ENCODE measurements at regions not wholly inside any gene's neighbourhood (a gene's known extent, or its start where the extent isn't known, plus 50 kb on each side); places are given as distances from the start of the nearest gene placed in this dataset.
A peak's percentile ranks its signal among the peaks of the same experiment; 100 is the strongest.

GRCh38 chr9:134216961-134217360 lies 52.6 kb upstream of the RNU6ATAC start:
- WGBS, 2 donors: 89 to 92% methylated on average over 7 to 10 of the region's 10 CpGs
- DNase-seq (no peak), ATAC-seq (ENCODE audit: low FRiP score in 2 of 2) (no peak)
- Histone ChIP-seq H3K36me3 (no peaks in the 10 kb centered on the region), H3K27ac (peak overlapping the region in 1 of 4 donors; percentile 76), H3K4me1 (peaks cover 10 to 21% (median 11%) of the 10 kb centered on the region in 4 donors), H3K9me3 (peaks cover 0 to 7% (median 3%) of the 10 kb centered on the region in 4 donors), H3K4me3 (no peak overlapping the region), H3K27me3 (no peaks in the 10 kb centered on the region)
- TF ChIP-seq POLR2AphosphoS5 (IDR thresholded peaks at IDR 0.05): no peak
- no peak for TF ChIP-seq EP300 (IDR thresholded peaks at IDR 0.05)
- TF ChIP-seq CTCF (IDR thresholded peaks at IDR 0.05): no peak
- TF ChIP-seq POLR2A (IDR thresholded peaks at IDR 0.05): no peak

- Histone ChIP-seq H3K4me1 (peaks cover 10 to 21% (median 11%) of the 10 kb centered on the region in 4 donors), H3K4me3 (no peak overlapping the region), H3K27me3 (no peaks in the 10 kb centered on the region), H3K36me3 (no peaks in the 10 kb centered on the region), H3K27ac (no peak overlapping the region), H3K9me3 (peaks cover 0 to 6% (median 3%) of the 10 kb centered on the region in 4 donors)
- 85 to 98% methylated on average over 10 of the region's 10 CpGs for WGBS, 2 donors
- no peak for TF ChIP-seq POLR2AphosphoS5 (IDR thresholded peaks at IDR 0.05)
- TF ChIP-seq CTCF (IDR thresholded peaks at IDR 0.05): peak in 1 of 6 experiments; percentile 13
- TF ChIP-seq EP300 (IDR thresholded peaks at IDR 0.05): no peak
- TF ChIP-seq POLR2A (IDR thresholded peaks at IDR 0.05): no peak
- DNase-seq (no peak), ATAC-seq (ENCODE audit: low FRiP score in 2 of 2) (no peak)
Observed at GRCh38 chr9:134217431-134218210, 53.3 kb upstream of the RNU6ATAC start.

- Histone ChIP-seq H3K27me3 (no peaks in the 10 kb centered on the region), H3K27ac (no peak overlapping the region), H3K36me3 (no peaks in the 10 kb centered on the region), H3K9me3 (no peaks in the 10 kb centered on the region), H3K4me3 (no peak overlapping the region), H3K4me1 (peaks cover 10 to 21% (median 11%) of the 10 kb centered on the region in 4 donors)
- ATAC-seq (ENCODE audit: low FRiP score in 2 of 2) (no peak), DNase-seq (no peak)
- TF ChIP-seq POLR2AphosphoS5 (IDR thresholded peaks at IDR 0.05): no peak
- WGBS, 2 donors: 80 to 85% methylated on average over 6 of the region's 6 CpGs
Observed at GRCh38 chr9:134218230-134218629, 53.9 kb upstream of the RNU6ATAC start.

- Histone ChIP-seq H3K4me3 (no peak overlapping the region), H3K27ac (no peak overlapping the region), H3K9me3 (no peaks in the 10 kb centered on the region), H3K4me1 (peaks cover 10 to 21% (median 11%) of the 10 kb centered on the region in 4 donors), H3K27me3 (no peaks in the 10 kb centered on the region), H3K36me3 (no peaks in the 10 kb centered on the region)
- 91 to 94% methylated on average over 24 of the region's 24 CpGs for WGBS, 2 donors
- TF ChIP-seq POLR2AphosphoS5 (IDR thresholded peaks at IDR 0.05): no peak
- no peak for TF ChIP-seq EP300 (IDR thresholded peaks at IDR 0.05)
- no peak for TF ChIP-seq CTCF (IDR thresholded peaks at IDR 0.05)
- no peak for TF ChIP-seq POLR2A (IDR thresholded peaks at IDR 0.05)
- DNase-seq: no peak
- no peak for ATAC-seq (ENCODE audit: low FRiP score in 2 of 2)
Observed at GRCh38 chr9:134219646-134220060, 55.3 kb upstream of the RNU6ATAC start.

- H3K4me3 ChIP-seq: no peak overlapping the region
- peaks cover 5 to 15% (median 9%) of the 10 kb centered on the region in 4 donors for H3K4me1 ChIP-seq
- H3K36me3 ChIP-seq: no peaks in the 10 kb centered on the region
- DNase-seq (no peak), ATAC-seq (ENCODE audit: low FRiP score in 2 of 2) (no peak)
- WGBS, 2 donors: 84 to 89% methylated on average over 13 of the region's 13 CpGs
- H3K27me3 ChIP-seq: no peaks in the 10 kb centered on the region
- TF ChIP-seq EP300 (IDR thresholded peaks at IDR 0.05): no peak
- no peak for TF ChIP-seq POLR2A (IDR thresholded peaks at IDR 0.05)
- no peak for TF ChIP-seq POLR2AphosphoS5 (IDR thresholded peaks at IDR 0.05)
- no peak for TF ChIP-seq CTCF (IDR thresholded peaks at IDR 0.05)
- no peak overlapping the region for H3K27ac ChIP-seq
- no peaks in the 10 kb centered on the region for H3K9me3 ChIP-seq
Observed at GRCh38 chr9:134220311-134220710, 55.9 kb upstream of the RNU6ATAC start.
